ENCODE measurements at regions not wholly inside any gene's neighbourhood (a gene's known extent, or its start where the extent isn't known, plus 50 kb on each side); places are given as distances from the start of the nearest gene placed in this dataset.
A peak's percentile ranks its signal among the peaks of the same experiment; 100 is the strongest.
"Not testable (repeated sequence)": the region's sequence is repeated elsewhere in the genome, so short reads cannot be mapped to it uniquely, and the experiment has no call there.

- no peaks in the 10 kb centered on the region for H3K4me1 Mint-ChIP-seq
- DNase-seq (no peak), ATAC-seq (ENCODE audit: low read depth in 2 of 2) (no peak)
- peaks cover 0 to 6% (median 6%) of the 10 kb centered on the region in 3 donors for H3K27me3 Mint-ChIP-seq
- no peak overlapping the region for H3K27ac Mint-ChIP-seq
- no peak overlapping the region for H3K4me3 Mint-ChIP-seq
- peaks cover 0 to 3% (median 0%) of the 10 kb centered on the region in 7 donors for H3K9me3 Mint-ChIP-seq
- no peaks in the 10 kb centered on the region for H3K36me3 Mint-ChIP-seq
Measured at GRCh38 chrX:148080593-148080992, 99.5 kb downstream of the FMR1NB start.

GRCh38 chrX:148084611-148085010 is 103.5 kb downstream of the FMR1NB start:
- no peak for ATAC-seq (ENCODE audit: low read depth in 2 of 2)
- H3K9me3 Mint-ChIP-seq: peaks cover 0 to 3% (median 0%) of the 10 kb centered on the region in 7 donors

GRCh38 chrX:148120151-148120550 is 139.0 kb downstream of the FMR1NB start:
- H3K27me3 Mint-ChIP-seq: peaks cover 0 to 9% (median 8%) of the 10 kb centered on the region in 3 donors
- H3K27ac Mint-ChIP-seq: no peak overlapping the region
- no peaks in the 10 kb centered on the region for H3K36me3 Mint-ChIP-seq
- DNase-seq: no peak
- no peaks in the 10 kb centered on the region for H3K4me1 Mint-ChIP-seq
- no peak overlapping the region for H3K4me3 Mint-ChIP-seq
- H3K9me3 Mint-ChIP-seq: peaks cover 0 to 16% (median 10%) of the 10 kb centered on the region in 7 donors
- ATAC-seq (ENCODE audit: low read depth in 2 of 2): no peak

More at GRCh38 chrX:148084611-148085010, 103.5 kb downstream of the FMR1NB start:
- Mint-ChIP-seq H3K36me3 (no peaks in the 10 kb centered on the region), H3K27ac (no peak overlapping the region), H3K27me3 (peaks cover 0 to 9% (median 0%) of the 10 kb centered on the region in 3 donors), H3K4me3 (no peak overlapping the region), H3K4me1 (no peaks in the 10 kb centered on the region)
- no peak for DNase-seq

- H3K9me3 Mint-ChIP-seq: peaks cover 0 to 16% (median 10%) of the 10 kb centered on the region in 7 donors
Measured at GRCh38 chrX:148120999-148121623, 140.0 kb downstream of the FMR1NB start.

GRCh38 chrX:148128872-148129505 is 147.9 kb downstream of the FMR1NB start:
- peak overlapping the region in 1 of 6 donors; percentile 61 for H3K27ac Mint-ChIP-seq
- H3K27me3 Mint-ChIP-seq; H3K9me3 Mint-ChIP-seq; H3K36me3 Mint-ChIP-seq; ATAC-seq (ENCODE audit: low read depth in 2 of 2); H3K4me1 Mint-ChIP-seq; DNase-seq: not testable (repeated sequence)
- peak overlapping the region in 1 of 8 donors; percentile 73 for H3K4me3 Mint-ChIP-seq

More at GRCh38 chrX:148120999-148121623, 140.0 kb downstream of the FMR1NB start:
- DNase-seq (no peak), ATAC-seq (ENCODE audit: low read depth in 2 of 2) (no peak)
- H3K4me3 Mint-ChIP-seq: no peak overlapping the region
- no peaks in the 10 kb centered on the region for H3K4me1 Mint-ChIP-seq
- H3K36me3 Mint-ChIP-seq: no peaks in the 10 kb centered on the region
- H3K27ac Mint-ChIP-seq: no peak overlapping the region
- H3K27me3 Mint-ChIP-seq: peaks cover 0 to 1% (median under 1%) of the 10 kb centered on the region in 3 donors

GRCh38 chrX:148133105-148133725 is 152.1 kb downstream of the FMR1NB start:
- no peak overlapping the region for H3K27ac Mint-ChIP-seq
- H3K27me3 Mint-ChIP-seq: no peaks in the 10 kb centered on the region
- ATAC-seq (ENCODE audit: low read depth in 2 of 2) (no peak), DNase-seq (peak; percentile 2)
- no peaks in the 10 kb centered on the region for H3K36me3 Mint-ChIP-seq
- no peak overlapping the region for H3K4me3 Mint-ChIP-seq
- H3K4me1 Mint-ChIP-seq: no peaks in the 10 kb centered on the region
- no peaks in the 10 kb centered on the region for H3K9me3 Mint-ChIP-seq

GRCh38 chrX:148134578-148134977 is 153.4 kb downstream of the FMR1NB start:
- DNase-seq: no peak
- Mint-ChIP-seq H3K27ac (no peak overlapping the region), H3K9me3 (peaks cover 0 to 2% (median under 1%) of the 10 kb centered on the region in 7 donors), H3K27me3 (no peaks in the 10 kb centered on the region), H3K4me3 (no peak overlapping the region), H3K36me3 (no peaks in the 10 kb centered on the region), H3K4me1 (no peaks in the 10 kb centered on the region)
- no peak for ATAC-seq (ENCODE audit: low read depth in 2 of 2)

GRCh38 chrX:148135738-148136137 is 154.6 kb downstream of the FMR1NB start:
- Mint-ChIP-seq H3K27ac (no peak overlapping the region), H3K27me3 (no peaks in the 10 kb centered on the region), H3K36me3 (no peaks in the 10 kb centered on the region), H3K9me3 (peaks cover 0 to 12% (median 3%) of the 10 kb centered on the region in 7 donors), H3K4me3 (no peak overlapping the region), H3K4me1 (no peaks in the 10 kb centered on the region)
- ATAC-seq (ENCODE audit: low read depth in 2 of 2) (no peak), DNase-seq (no peak)

GRCh38 chrX:148146121-148146520 is 165.0 kb downstream of the FMR1NB start:
- H3K27ac Mint-ChIP-seq: no peak overlapping the region
- H3K4me1 Mint-ChIP-seq: no peaks in the 10 kb centered on the region
- no peaks in the 10 kb centered on the region for H3K27me3 Mint-ChIP-seq
- H3K4me3 Mint-ChIP-seq: no peak overlapping the region
- DNase-seq (no peak), ATAC-seq (ENCODE audit: low read depth in 2 of 2) (no peak)
- H3K36me3 Mint-ChIP-seq: no peaks in the 10 kb centered on the region
- H3K9me3 Mint-ChIP-seq: peaks cover 0 to 1% (median 0%) of the 10 kb centered on the region in 7 donors

GRCh38 chrX:148156986-148157385 is 175.8 kb downstream of the FMR1NB start:
- H3K36me3 Mint-ChIP-seq: no peaks in the 10 kb centered on the region
- no peaks in the 10 kb centered on the region for H3K4me1 Mint-ChIP-seq
- ATAC-seq (ENCODE audit: low read depth in 2 of 2) (no peak), DNase-seq (no peak)
- no peak overlapping the region for H3K27ac Mint-ChIP-seq
- peaks cover 0 to 7% (median 3%) of the 10 kb centered on the region in 3 donors for H3K27me3 Mint-ChIP-seq
- peaks cover 0 to 4% (median 0%) of the 10 kb centered on the region in 7 donors for H3K9me3 Mint-ChIP-seq
- H3K4me3 Mint-ChIP-seq: no peak overlapping the region

GRCh38 chrX:148159796-148160195 is 178.7 kb downstream of the FMR1NB start:
- Mint-ChIP-seq H3K9me3 (peaks cover 0 to 3% (median 0%) of the 10 kb centered on the region in 7 donors), H3K27ac (no peak overlapping the region), H3K36me3 (no peaks in the 10 kb centered on the region), H3K4me1 (no peaks in the 10 kb centered on the region), H3K27me3 (peaks cover 0 to 7% (median 3%) of the 10 kb centered on the region in 3 donors), H3K4me3 (no peak overlapping the region)
- ATAC-seq (ENCODE audit: low read depth in 2 of 2) (no peak), DNase-seq (no peak)

GRCh38 chrX:148161701-148162100 is 180.6 kb downstream of the FMR1NB start:
- Mint-ChIP-seq H3K36me3 (no peaks in the 10 kb centered on the region), H3K9me3 (peaks cover 0 to 5% (median 0%) of the 10 kb centered on the region in 7 donors), H3K27ac (no peak overlapping the region), H3K4me1 (no peaks in the 10 kb centered on the region), H3K4me3 (no peak overlapping the region), H3K27me3 (peaks cover 0 to 4% (median 2%) of the 10 kb centered on the region in 3 donors)
- ATAC-seq (ENCODE audit: low read depth in 2 of 2): no peak
- no peak for DNase-seq

GRCh38 chrX:148185631-148186030 is 204.5 kb downstream of the FMR1NB start:
- DNase-seq (no peak), ATAC-seq (ENCODE audit: low read depth in 2 of 2) (no peak)
- no peaks in the 10 kb centered on the region for H3K36me3 Mint-ChIP-seq
- no peaks in the 10 kb centered on the region for H3K27me3 Mint-ChIP-seq
- no peak overlapping the region for H3K27ac Mint-ChIP-seq
- H3K4me1 Mint-ChIP-seq: no peaks in the 10 kb centered on the region
- no peak overlapping the region for H3K4me3 Mint-ChIP-seq
- H3K9me3 Mint-ChIP-seq: peaks cover 0 to 2% (median 0%) of the 10 kb centered on the region in 7 donors

- Mint-ChIP-seq H3K9me3 (no peaks in the 10 kb centered on the region), H3K36me3 (no peaks in the 10 kb centered on the region), H3K4me1 (peaks cover 16 to 23% (median 22%) of the 10 kb centered on the region in 3 donors), H3K4me3 (peak overlapping the region in 5 of 8 donors; percentile 6 to 57 (median 40)), H3K27me3 (no peaks in the 10 kb centered on the region), H3K27ac (peak overlapping the region in 3 of 6 donors; percentile 0 to 40 (median 17))
- ATAC-seq (ENCODE audit: low read depth in 2 of 2) (peak; percentile 71 to 74), DNase-seq (peak; percentile 17)
Measured at GRCh38 chrX:148192547-148192946, 211.4 kb downstream of the FMR1NB start.

All from naive B cell (primary cell).